ENCODE measurements at regions not wholly inside any gene's neighbourhood (a gene's known extent, or its start where the extent isn't known, plus 50 kb on each side); places are given as distances from the start of the nearest gene placed in this dataset.

- DNase-seq, result no peak
These were observed 152.1 kb downstream of the PTGER3 start for GRCh38 chr1:70895531-70895930.

- no peak for DNase-seq
These were observed 151.4 kb downstream of the PTGER3 start for GRCh38 chr1:70896224-70896623.

DNA sequence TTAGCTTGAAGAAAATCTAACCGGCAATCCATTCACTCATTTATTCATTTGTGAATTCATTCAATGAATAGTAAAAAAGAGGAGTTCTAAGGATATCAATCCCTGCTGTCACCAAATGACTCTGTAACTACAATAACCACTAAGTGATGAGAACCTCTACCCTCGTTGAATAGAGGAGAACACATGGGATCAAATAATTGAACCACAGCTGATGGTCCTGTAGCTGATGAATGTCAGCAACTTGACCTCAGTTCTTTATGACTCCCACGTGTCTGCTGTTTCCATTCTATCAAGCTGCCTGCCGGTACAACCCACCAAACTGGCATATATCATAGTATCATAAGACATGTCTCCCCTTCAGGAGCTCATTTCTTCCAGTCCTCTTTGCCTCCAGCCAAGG is 150.3 kb downstream of the PTGER3 start:
- no peak for DNase-seq

DNA sequence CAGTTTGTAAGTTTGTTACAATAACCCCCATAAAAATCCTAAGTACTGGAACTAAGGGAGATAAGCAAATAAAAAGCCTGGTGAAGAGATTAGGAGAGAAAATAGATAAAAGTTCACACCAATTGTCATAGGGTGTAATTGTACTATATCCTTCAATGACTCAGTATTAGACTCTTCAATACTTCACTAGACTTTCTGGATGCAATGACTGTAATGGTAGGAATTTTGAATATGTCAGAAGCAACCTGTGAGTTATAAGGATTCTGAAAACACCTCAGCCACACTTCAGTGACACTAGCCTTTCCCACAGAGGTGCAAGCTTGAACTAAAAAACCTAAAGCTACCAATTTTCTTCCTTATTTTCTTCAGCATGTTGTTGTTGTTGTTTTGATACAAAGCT is 147.9 kb downstream of the PTGER3 start:
- DNase-seq, result no peak

DNA sequence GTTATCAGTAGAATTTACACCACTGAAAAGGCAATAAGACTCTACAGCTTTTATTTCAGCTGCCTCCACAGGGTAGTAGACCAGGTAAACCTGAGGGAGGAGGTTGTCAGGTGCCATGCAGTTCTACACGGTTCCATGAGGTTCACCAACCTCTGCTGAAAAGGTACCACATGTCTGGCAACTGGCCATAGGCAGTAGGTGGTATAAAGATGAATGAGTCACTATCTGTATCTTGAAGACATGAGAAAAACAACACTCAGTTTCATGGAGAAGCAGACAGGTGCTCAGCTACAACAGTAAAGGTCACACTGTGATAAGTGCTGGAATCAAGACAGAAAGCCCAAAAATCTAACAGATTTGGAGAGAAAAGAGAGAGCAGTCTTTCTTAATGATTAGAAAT is 145.4 kb downstream of the PTGER3 start:
- DNase-seq, result no peak

DNA sequence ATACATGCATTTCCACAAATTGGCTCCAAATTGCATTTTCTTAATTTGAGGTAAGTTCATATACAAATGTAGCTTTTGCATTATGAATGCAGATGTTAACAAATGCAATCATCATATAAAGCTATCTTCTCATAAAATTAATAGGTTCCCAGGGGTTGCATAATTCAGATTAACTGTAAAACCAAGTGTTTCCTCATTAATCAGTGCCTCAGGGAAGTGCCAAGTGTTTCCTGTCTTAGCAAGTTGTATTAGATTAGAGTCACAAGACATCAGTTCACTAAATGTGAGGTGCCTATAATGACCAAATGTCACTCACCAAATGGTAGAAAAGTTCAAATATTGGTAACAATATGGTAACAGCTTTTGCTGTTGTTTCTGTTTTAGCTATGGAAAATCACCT is 140.8 kb downstream of the PTGER3 start:
- DNase-seq, result no peak

DNA sequence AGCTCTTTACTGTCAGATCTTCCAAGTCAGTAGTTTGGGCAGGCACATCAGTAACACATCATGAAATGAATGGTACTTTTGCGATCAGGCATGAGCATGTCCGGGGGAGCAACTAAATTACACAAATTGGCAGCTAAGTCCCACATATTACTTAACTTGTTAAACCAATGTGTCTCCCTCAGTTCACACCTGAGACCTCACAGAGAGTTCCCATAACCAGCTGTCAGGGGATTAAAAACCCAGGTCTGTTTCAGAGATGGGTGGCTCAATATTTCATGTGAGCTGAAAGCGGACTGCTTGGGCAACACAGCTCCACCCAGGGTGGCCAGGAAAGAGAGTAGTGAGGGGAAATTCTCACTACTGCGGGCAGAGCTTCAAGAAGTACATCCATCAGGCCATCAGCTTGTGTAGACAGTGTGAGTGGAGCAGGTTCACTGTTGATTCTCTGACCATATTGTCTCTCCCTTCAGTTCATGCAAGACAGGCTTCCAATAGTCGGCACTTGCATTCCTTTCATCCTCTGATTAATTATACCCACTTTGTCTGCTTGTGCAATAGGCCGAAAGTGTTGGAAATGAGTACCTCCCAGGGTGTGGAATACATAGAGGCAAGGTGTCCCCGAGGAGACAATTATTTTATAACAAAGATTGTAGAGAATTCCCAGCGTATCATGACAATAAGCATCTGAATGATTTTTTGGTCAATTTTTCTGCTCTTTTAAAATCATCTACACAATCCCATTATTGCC is 139.9 kb downstream of the PTGER3 start:
- no peak for DNase-seq

DNA sequence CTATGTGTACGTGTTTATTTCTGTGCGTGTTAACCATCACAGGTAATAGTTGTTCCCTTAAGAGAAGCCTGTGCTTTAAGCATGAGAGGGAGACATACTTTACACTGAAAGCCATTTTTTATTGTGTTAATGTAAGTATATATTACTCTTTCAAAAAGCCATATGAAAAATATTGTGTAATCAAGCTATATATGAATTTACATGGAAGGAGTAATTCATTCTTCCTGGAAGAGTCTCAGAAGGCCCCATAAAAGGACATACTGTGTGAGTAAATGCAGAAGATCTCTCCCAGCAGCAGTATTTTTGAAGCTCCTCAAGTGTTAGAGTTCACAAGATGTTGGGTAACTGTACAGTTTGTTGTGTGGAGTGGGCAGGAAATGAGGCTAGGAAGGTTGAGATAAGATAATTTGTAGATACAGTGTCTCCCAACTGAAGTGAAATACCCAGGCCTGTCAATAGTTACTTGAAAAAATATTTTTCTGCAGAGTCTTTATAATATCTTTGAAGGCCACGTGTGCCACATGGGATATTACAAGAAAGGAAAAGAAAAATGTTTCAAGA is 138.3 kb downstream of the PTGER3 start:
- no peak for DNase-seq

- no peak for DNase-seq
These were observed 137.6 kb downstream of the PTGER3 start for GRCh38 chr1:70910013-70910412.

DNA sequence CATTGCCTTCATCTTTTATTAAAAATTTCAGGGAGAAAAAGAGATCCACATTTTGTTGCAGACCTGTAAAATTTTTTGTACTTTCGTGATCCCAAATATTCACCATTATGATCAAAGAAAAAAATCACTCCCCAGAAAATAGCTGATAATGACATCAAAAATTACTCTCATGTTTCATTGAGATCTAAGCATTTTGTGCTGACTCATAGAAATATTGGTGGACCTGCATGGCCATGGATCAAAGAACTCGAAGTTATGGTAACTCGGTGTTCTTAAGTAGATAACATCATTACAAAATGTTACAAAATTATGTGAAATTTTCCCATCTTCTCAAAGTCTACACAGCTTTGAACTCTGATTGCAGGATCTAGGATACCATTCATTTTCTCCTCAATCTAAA is 135.8 kb downstream of the PTGER3 start:
- no peak for DNase-seq

- no peak for DNase-seq
These were observed 133.4 kb downstream of the PTGER3 start for GRCh38 chr1:70914224-70914623.

GRCh38 chr1:70915258-70916033 is 132.2 kb downstream of the PTGER3 start:
- DNase-seq, result no peak

- no peak for DNase-seq
These were observed 131.6 kb downstream of the PTGER3 start for GRCh38 chr1:70916034-70916427.

- no peak for DNase-seq
These were observed 127.8 kb downstream of the PTGER3 start for GRCh38 chr1:70919706-70920323.

Data from CD4-positive, alpha-beta T cell treated with Interleukin-4 for 1 hour (primary cell).